ENCODE measurements at regions not wholly inside any gene's neighbourhood (a gene's known extent, or its start where the extent isn't known, plus 50 kb on each side); places are given as distances from the start of the nearest gene placed in this dataset.

DNA sequence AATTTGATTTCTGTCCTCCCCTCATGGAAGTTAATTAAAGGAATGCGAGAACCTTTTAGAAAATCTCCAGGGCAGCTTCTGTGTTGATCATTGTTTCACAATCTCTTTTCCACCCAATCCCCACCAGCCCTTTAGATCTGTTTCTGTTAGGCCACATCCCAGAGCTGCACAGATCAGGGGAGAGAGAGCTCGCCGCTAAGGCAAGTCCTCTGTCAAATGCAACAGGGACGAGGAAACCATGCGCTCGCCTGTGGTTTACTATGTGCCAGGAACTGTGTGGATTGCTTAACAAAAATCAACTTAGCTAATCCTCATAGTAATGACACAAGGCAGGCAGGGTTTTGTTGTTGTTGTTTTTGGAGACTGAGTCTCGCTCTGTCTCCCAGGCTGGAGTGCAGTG lies 115.4 kb downstream of the SALL1 start:
- DNase-seq (ENCODE audit: extremely low read depth in 1 of 2, low read depth in 1 of 2): no peak

DNA sequence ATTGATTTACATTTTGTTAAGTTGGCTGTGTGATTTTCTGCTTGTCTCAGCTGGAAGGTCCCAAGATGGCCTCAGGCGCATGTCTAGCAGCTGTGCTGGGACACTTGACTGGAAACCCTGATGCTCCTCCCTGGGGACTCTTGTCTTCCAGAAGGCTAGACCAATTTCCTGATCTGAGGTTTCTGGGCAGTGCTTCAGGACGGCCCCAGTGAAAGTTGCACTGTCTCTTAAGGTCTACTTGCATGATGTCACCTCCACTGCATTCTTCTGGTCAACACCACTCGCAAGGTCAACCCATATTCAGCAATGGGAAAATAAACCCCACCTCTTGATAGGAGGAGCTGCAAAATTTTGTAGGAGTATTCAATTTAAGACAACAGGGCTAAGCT lies 116.0 kb downstream of the SALL1 start:
- no peak for DNase-seq (ENCODE audit: extremely low read depth in 1 of 2, low read depth in 1 of 2)

- DNase-seq (ENCODE audit: extremely low read depth in 1 of 2, low read depth in 1 of 2): no peak
Measured at GRCh38 chr16:51034481-51035109, 116.5 kb downstream of the SALL1 start.

DNA sequence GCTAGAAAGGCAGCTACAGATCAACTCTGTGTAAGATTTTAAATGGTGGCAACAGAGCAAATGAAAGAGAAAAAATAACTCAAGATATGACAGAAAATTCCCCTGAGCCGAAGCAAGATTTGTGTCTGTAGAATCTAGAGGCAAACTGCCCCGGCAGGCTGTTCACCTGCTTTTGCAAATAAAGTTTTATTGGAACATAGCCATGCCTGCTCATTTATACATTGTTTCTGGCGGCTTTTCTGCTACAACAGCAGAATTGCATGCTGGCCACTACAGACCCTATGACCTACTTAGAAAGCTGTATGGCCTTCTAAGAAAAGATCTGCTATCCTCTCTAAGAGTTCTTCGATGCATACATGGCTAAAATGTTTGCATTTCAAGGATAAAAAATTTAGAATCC lies 119.5 kb downstream of the SALL1 start:
- DNase-seq (ENCODE audit: extremely low read depth in 1 of 2, low read depth in 1 of 2): no peak

DNA sequence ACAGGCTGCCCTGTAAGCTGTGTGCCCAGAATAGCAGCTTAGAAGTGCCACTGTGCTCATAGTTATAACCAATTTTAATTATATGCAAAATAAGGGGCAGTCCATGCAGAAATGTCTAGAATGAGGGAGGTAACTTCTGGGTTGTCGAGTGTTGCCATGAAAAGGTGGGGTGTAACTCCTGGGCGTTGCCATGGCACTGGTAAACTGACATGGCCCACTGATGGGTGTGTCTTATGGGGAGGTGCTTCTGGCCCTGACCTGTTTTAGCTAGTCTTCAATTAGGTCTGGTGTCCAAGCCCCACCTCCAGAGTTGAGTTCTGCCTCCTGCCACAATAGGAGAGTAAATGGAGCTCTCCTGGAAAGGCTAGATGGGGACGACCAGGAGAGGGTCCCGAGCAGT lies 120.6 kb downstream of the SALL1 start:
- no peak for DNase-seq (ENCODE audit: extremely low read depth in 1 of 2, low read depth in 1 of 2)

DNA sequence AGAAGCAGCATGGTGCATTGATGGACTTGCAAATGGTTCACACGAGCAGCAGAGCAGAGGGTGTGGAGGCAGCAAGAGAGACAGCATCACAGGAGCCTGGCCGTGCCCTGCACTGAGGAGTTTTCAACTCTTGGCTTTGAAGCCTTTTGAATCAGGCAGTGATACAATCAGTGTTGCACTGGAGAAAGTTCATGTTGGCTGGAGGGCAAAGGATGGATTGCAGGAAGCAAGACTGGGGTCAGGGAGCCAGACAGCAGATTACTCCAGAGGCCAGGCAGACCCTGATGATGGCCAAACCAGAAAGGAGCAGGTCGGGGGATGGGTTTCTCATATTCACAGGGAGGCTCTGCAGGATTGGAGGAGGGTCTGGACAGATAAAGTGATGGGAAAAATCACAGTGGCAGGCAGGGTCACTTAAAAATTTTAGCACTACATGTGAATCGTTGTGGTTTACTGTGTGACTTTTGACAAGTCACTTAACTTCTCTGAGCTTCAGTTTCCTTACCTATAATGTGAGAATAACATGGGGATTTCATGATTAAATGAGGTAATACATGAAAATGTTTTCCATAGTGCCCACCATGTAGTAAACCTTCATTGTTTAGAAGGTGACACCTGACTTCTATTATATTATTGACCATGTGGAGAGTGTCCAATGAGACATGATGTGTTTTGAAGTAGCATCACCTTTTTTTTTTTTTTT lies 125.3 kb downstream of the SALL1 start:
- no peak for DNase-seq (ENCODE audit: extremely low read depth in 1 of 2, low read depth in 1 of 2)

- no peak for DNase-seq (ENCODE audit: extremely low read depth in 1 of 2, low read depth in 1 of 2)
Measured at GRCh38 chr16:51024703-51025102, 126.4 kb downstream of the SALL1 start.

DNA sequence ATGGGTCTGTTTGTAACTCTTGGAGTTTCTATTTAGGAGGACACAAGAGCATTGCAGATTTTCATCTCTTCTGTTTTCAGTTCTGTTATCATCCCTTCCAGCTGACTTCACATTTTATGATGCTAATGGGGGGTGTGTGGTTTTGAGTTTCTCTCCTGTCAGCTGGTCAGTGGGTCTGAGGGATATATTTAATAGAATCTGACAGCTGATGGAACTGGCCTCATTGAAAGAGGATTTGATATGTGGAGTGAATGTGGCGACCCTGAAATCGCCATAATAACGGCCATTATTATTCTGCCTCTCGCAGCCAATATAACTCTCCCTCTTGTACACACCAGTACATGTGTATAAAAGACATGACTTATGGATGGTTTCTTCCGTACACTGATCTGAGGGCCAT lies 128.1 kb downstream of the SALL1 start:
- no peak for DNase-seq (ENCODE audit: extremely low read depth in 1 of 2, low read depth in 1 of 2)

GRCh38 chr16:51019617-51020016 lies 131.5 kb downstream of the SALL1 start:
- DNase-seq (ENCODE audit: extremely low read depth in 1 of 2, low read depth in 1 of 2): no peak

DNA sequence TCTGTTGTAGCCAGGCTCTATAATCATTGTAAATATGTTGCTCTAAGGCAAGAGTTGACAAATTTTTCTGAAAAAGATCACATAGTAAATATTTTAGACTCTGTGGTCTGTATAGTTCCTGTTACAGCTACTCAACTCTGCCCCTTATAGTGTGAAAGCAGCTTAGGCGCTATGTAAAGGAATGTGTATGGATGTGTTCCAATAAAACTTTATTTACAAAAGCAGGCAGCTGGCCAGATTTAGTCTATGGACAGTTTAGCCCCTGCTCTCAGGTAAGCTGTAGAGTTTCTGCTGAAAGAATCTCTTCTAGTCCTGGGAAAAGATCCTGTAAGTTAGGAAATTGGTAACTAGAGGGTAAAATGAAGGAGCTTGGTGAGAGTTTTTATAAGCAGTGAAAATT lies 133.1 kb downstream of the SALL1 start:
- no peak for DNase-seq (ENCODE audit: extremely low read depth in 1 of 2, low read depth in 1 of 2)

- DNase-seq (ENCODE audit: extremely low read depth in 1 of 2, low read depth in 1 of 2): no peak
Measured at GRCh38 chr16:51012396-51012795, 138.7 kb downstream of the SALL1 start.

- no peak for DNase-seq (ENCODE audit: extremely low read depth in 1 of 2, low read depth in 1 of 2)
Measured at GRCh38 chr16:51010817-51011216, 140.3 kb downstream of the SALL1 start.

DNA sequence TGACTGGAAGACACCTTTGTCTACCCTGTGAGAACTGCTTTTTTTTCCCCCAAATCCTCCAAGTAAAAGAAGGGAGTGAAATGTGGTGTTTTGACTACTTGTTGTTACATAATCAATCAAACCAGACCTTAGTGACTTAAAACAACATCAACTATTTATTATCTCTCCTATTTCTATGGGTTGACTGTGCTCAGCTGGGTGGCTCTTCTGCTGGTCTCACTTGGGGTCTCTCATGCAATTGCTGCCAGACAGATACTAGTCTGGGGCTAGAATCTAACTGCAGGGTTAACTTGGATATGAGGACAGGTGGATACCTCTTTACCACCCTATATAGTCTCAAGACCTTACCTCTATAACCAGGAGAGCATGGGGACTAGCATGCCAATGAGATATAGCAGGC lies 141.3 kb downstream of the SALL1 start:
- no peak for DNase-seq (ENCODE audit: extremely low read depth in 1 of 2, low read depth in 1 of 2)

DNA sequence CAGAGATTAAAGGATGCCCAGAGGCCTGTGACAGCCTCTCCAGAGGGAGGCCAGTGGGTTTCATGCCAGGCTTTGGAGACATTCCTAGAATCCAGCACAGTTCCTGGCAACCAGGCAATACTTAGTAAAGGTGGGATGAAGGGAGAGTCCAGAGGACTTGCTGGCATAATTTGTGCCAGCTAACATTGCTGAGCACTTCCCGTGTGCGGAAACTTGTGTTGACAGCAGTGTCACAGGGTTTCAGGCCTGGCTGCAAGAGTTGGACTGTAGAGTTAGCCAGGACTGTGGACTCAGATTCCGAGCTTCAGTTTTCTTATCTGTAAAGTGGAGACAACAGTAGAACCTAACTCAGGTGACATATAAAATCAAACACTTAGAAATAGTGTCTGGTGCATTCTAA lies 141.7 kb downstream of the SALL1 start:
- DNase-seq (ENCODE audit: extremely low read depth in 1 of 2, low read depth in 1 of 2): no peak

GRCh38 chr16:51008607-51009006 lies 142.5 kb downstream of the SALL1 start:
- no peak for DNase-seq (ENCODE audit: extremely low read depth in 1 of 2, low read depth in 1 of 2)

DNA sequence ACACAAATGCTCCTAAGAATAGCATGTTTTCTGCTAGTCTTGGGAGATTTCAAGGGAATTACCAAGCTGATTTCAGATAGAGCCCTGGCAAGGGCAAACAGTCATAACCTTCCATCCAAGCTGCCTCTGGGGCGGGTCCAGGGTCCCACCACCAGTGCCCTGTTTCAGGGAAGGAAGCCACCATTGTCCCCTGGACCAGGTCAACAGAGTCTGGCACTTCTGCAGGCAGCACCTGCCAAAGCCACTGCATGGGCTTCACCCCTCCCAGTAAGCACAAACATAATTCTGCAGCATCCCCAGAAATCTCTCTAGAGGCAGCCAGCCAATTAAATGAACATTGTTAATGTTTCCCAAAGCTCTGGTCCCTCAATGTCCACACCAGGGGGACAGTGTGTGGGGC lies 143.0 kb downstream of the SALL1 start:
- DNase-seq (ENCODE audit: extremely low read depth in 1 of 2, low read depth in 1 of 2): no peak

DNA sequence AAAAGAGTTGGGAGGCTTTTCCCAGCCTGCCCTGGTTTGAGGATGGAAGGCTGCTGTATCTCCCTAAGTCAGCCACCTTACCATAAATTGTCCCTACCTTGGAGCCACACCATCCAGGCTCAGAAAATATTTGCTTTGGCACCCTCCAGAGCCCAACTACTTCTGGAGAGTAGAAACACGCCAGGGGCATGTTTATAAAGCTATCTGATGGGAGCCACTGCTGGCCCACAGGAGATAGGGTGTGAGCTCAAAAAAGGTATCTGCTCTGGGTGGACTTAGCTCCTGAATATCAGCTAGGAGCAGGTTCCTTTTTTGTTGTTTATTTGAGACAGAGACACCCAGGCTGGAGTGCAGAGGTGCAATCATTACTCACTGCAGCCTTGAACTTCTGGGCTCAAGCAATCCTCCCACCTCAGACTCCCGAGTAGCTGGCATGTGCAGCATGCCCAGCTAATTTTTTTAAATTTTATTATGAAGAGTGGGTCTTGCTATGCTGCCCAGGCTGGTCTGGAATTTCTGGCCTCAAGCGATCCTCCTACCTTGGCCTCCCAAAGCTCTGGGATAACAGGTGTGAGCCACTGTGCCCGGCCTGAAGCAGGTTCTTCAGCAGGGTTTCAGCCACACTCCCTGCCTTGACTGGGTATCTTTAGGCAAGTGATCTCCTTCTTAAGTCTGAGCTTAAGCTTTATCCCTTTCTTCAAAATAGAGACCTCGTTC lies 147.1 kb downstream of the SALL1 start:
- DNase-seq (ENCODE audit: extremely low read depth in 1 of 2, low read depth in 1 of 2): no peak

- DNase-seq (ENCODE audit: extremely low read depth in 1 of 2, low read depth in 1 of 2): no peak
Measured at GRCh38 chr16:51002881-51003490, 148.1 kb downstream of the SALL1 start.

DNA sequence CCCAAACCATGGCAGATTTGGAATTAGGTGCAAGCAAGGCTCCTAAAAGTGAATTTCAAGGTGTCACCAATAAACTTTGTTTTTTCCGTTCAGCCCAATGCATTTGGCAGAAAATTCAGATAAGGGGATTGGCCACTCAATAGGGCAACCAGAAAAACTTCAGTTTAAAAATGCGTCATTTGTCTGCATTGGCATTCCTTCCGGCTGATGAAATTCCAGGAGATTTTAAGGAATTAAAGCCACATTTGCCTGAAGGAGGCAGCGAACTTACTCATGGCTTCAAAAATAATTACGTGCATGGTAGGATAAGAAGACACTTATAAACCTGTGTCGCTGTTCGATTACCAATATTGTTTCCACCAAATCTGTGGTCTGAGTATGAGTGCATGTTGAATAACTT lies 151.9 kb downstream of the SALL1 start:
- DNase-seq (ENCODE audit: extremely low read depth in 1 of 2, low read depth in 1 of 2): no peak

DNA sequence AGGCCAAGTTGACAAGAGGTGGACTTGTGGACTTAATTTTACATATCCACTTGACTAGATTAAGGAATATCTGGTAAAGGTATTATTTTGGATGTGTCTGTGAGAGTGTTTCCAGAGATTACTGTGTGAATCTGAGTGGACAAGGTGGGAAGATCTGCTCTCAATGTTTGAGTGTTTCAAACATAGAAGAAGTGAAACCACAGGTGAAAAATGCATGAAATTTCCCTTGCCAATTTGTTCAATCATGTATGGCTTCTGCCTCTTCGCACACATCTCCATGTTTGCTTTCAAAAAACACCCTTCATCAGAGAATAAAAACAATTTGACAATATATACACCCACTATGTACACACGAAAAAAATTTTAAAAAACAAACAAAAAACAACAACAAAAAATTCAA lies 152.7 kb downstream of the SALL1 start:
- DNase-seq (ENCODE audit: extremely low read depth in 1 of 2, low read depth in 1 of 2): no peak

DNA sequence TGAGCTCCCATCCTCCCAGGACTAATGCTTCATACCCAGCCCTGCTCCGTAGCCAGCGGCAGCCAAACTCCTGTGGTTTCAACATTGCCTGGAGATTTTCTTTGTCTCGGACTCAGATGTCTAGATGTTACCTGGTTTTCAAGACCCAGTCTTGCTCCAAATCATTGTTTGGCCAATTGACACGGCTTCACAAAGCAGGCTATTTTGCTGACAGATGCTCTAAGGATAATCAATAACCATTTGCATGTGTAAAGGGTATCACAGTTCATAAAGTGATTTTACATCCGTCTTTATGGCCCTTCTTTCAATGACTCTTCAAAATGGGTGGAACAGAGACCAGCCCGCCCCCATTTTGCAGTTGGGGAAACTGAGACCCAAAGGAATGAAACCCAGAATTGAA lies 153.4 kb downstream of the SALL1 start:
- no peak for DNase-seq (ENCODE audit: extremely low read depth in 1 of 2, low read depth in 1 of 2)

DNA sequence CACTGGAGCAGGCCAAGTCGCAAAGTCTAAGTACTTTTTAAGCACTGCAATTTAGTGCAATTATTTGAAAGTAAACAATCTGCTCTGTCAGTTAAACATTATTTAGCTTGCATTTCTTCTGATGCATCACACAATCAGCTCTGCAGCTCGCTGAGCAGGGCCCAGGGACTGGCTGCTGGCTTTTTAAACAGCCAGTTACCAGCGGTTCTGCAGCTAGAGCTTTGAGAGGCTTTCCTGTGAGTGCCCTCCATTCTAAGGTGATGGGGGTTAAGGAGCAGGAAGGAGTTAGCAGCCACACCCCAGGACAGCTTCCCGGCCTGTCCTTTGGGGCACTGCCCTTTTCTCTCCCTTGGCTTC lies 154.3 kb downstream of the SALL1 start:
- DNase-seq (ENCODE audit: extremely low read depth in 1 of 2, low read depth in 1 of 2): no peak
